ENCODE measurements at regions not wholly inside any gene's neighbourhood (a gene's known extent, or its start where the extent isn't known, plus 50 kb on each side); places are given as distances from the start of the nearest gene placed in this dataset.

DNA sequence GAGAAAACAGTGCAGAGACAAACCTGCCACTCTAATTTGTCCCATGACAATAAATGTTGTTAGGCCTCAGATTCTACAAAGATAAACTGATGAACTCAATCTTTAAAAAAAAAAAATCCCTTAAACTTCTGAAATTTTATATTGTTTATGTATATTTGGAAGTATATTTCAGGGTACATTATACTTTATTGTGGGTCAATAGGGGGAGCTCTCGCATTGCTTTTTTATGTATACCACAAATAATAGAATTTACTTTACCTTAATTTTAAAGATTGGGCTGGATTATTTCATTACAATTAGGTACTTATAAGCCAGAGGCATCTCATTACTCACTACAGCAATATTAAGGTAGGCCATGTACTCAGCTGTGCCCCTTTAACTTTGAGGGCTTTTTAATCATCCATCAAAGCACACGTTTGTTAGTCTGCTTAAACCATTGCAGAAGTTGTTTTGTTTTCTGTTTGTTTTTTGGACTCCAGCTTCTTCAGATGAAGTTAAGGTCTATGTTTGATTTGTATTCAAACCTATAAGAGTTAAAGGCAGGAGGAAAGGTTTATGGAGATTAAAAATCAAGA, 56.3 kb upstream of the EYA4 start:
- TF ChIP-seq, protein P1, sequence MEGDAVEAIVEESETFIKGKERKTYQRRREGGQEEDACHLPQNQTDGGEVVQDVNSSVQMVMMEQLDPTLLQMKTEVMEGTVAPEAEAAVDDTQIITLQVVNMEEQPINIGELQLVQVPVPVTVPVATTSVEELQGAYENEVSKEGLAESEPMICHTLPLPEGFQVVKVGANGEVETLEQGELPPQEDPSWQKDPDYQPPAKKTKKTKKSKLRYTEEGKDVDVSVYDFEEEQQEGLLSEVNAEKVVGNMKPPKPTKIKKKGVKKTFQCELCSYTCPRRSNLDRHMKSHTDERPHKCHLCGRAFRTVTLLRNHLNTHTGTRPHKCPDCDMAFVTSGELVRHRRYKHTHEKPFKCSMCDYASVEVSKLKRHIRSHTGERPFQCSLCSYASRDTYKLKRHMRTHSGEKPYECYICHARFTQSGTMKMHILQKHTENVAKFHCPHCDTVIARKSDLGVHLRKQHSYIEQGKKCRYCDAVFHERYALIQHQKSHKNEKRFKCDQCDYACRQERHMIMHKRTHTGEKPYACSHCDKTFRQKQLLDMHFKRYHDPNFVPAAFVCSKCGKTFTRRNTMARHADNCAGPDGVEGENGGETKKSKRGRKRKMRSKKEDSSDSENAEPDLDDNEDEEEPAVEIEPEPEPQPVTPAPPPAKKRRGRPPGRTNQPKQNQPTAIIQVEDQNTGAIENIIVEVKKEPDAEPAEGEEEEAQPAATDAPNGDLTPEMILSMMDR (IDR thresholded peaks at IDR 0.05; ENCODE audit: low read length): peak; percentile 57
- no peak for TF ChIP-seq EZH2 (optimal IDR thresholded peaks at IDR 0.05; ENCODE audit: low read depth, low read length)
- no peak for TF ChIP-seq EZH2phosphoT487 (IDR thresholded peaks at IDR 0.05; ENCODE audit: low read length)
